ENCODE measurements at regions not wholly inside any gene's neighbourhood (a gene's known extent, or its start where the extent isn't known, plus 50 kb on each side); places are given as distances from the start of the nearest gene placed in this dataset.

GRCh38 chr9:117936185-117937130 is 232.3 kb downstream of the TLR4 start:
- TF ChIP-seq SIN3A (IDR thresholded peaks at IDR 0.05; ENCODE audit: borderline replicate concordance, insufficient read depth, low read length), result no peak
- no peak for TF ChIP-seq TAF1 (IDR thresholded peaks at IDR 0.05; ENCODE audit: borderline replicate concordance, insufficient read depth, low read length)
- TF ChIP-seq, protein P1, sequence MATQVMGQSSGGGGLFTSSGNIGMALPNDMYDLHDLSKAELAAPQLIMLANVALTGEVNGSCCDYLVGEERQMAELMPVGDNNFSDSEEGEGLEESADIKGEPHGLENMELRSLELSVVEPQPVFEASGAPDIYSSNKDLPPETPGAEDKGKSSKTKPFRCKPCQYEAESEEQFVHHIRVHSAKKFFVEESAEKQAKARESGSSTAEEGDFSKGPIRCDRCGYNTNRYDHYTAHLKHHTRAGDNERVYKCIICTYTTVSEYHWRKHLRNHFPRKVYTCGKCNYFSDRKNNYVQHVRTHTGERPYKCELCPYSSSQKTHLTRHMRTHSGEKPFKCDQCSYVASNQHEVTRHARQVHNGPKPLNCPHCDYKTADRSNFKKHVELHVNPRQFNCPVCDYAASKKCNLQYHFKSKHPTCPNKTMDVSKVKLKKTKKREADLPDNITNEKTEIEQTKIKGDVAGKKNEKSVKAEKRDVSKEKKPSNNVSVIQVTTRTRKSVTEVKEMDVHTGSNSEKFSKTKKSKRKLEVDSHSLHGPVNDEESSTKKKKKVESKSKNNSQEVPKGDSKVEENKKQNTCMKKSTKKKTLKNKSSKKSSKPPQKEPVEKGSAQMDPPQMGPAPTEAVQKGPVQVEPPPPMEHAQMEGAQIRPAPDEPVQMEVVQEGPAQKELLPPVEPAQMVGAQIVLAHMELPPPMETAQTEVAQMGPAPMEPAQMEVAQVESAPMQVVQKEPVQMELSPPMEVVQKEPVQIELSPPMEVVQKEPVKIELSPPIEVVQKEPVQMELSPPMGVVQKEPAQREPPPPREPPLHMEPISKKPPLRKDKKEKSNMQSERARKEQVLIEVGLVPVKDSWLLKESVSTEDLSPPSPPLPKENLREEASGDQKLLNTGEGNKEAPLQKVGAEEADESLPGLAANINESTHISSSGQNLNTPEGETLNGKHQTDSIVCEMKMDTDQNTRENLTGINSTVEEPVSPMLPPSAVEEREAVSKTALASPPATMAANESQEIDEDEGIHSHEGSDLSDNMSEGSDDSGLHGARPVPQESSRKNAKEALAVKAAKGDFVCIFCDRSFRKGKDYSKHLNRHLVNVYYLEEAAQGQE (IDR thresholded peaks at IDR 0.05; ENCODE audit: insufficient read depth in 1 of 2, low read depth in 2 of 2, low read length in 2 of 2), result no peak
